Ureter (tissue), 1 donor: ENCODE measurements at regions not wholly inside any gene's neighbourhood (a gene's known extent, or its start where the extent isn't known, plus 50 kb on each side); places are given as distances from the start of the nearest gene placed in this dataset.
"Not testable (repeated sequence)": the region's sequence is repeated elsewhere in the genome, so short reads cannot be mapped to it uniquely, and the experiment has no call there.

Experiments
- DNase-seq: peaks from one replicate; pipeline ENCODE4 v3.0.0-alpha.2; 2020; ENCODE audit warnings: low spot score
- donor health status: DM: yes; HTN: yes; CAD: no.

DNA sequence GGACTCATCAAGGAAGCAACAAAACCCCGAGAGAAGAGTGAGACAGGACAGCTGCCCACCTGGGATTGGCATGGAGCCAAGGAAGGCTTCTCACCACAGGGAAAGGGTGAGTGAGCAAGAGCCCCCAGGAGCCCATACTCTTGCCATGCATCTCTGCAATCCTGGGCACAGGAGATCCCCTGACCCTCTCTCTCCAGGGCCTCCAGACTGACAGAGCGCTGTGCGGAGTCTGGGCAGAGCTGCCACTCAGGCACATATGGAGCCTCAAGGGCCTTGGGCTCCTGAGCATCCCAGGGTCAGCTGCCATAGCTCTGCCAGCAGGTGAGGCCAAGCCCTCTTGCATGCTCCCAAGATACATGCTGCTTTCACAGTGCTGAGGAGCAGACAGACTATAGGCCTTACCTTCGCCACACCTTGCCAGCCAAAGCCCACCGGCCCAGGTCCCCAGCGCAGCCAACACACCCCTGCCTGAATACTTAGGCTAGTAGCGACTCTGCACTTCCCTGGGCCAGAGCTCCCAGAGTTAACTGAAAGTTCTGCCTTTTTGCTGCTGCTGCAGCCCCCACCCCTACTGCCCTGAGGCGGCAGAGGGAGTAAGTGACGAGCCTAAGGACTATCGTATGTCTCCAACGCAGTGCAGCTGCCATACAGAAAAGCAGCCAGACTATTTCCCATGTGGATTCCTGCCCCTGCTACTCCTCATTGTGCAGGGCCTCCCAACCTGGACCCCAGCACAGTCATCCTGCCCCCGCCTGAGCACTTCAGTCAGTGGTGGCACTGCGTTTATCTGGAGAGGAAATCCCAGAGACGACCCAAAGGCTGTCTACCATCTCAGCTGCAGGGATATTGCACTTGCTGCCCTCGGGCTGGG, 251.6 kb downstream of the SPATA31A6 start:
- not testable (repeated sequence) for DNase-seq

DNA sequence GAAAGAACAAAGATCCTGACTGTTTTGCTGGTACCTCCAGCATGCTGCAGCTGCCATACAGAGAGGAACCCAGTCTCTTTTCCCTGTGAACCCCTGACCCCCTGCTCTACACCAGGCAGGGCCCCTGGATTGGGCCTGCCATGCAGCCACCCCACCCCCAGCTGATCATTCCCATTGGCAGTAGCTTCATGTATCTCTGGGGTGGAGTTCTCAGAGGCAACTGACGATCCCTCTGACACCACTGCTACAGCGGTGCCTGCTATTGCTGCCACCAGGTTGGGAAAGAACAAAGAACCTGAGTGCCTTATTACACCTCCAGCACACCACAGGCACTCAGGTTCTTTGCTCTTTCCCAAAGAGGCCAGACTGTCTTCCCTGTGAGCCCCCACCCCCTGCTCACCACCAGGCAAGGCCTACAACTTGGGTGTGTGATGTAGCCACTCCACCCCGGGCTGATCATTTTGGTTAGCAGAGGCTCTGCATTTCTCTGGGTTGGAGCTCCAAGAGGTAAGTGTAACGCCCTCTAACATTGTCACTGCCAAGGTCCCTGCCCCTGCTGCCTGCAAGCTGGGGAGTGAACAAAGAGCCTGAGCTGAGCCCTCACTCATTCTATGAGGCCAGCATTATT, 252.4 kb downstream of the SPATA31A6 start:
- DNase-seq: not testable (repeated sequence)

DNA sequence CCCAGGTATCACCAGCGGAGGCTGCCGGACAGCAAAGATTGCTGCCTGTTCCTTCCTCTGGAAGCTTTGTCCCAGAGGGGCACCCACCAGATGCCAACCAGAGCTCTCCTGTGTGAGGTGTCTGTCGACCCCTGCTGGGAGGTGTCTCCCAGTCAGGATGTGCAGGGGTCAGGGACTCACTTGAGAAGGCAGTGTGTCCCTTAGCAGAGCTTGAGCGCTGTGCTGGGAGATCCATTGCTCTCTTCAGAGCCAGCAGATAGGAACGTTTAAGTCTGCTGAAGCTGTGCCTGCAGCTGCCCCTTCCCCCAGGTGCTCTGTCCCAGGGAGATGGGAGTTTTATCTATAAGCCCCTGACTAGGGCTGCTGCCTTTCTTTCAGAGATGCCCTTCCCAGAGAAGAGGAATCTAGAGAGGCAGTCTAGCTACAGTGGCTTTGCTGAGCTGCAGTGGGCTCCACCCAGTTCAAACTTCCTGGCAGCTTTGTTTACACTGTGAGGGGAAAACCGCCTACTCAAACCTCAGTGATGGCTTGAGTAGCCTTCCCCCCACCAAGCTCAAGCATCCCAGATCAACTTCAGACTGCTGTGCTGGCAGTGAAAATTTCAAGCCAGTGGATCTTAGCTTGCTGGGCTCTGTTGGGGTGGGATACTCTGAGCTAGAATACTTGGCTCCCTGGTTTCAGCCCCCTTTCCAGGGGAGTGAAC, 253.7 kb downstream of the SPATA31A6 start:
- DNase-seq: not testable (repeated sequence)

DNA sequence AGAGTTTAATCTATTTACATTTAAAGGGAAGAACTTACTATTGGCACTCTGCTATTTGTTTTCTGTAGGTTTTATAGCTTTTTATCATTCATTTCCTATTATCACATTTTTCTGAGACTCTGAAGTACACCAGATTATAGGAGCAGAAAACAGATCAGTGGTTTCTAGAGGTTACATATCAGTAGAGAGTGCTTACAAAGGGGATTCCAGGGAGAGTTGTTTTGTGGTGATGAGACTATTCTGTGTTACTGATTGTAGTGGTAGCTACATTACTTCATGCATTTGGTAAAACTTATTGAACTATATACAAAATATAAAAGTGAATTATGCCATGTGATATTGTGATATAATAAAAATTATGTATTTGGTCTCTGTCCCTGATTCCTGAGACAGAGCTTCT, 259.2 kb downstream of the SPATA31A6 start:
- DNase-seq: not testable (repeated sequence)

DNA sequence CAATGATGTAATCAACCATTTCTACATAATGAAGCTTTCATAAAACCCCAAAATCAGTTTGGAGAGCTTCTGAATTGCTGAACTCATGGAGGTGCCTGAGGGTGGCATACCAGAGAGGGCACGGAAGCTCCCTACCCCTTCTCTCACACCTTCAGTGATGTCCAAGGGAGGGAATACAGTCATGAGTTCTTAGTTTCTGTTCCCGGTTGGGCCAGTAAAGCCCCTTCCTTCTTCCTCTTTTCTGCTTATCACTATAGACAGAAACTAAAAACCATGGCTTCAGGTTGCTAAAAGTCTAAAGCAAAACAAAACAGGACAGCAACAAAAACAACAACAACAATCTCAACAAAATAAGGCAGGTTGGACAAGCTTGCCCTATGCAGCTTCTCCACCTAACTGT, 260.0 kb downstream of the SPATA31A6 start:
- not testable (repeated sequence) for DNase-seq

DNA sequence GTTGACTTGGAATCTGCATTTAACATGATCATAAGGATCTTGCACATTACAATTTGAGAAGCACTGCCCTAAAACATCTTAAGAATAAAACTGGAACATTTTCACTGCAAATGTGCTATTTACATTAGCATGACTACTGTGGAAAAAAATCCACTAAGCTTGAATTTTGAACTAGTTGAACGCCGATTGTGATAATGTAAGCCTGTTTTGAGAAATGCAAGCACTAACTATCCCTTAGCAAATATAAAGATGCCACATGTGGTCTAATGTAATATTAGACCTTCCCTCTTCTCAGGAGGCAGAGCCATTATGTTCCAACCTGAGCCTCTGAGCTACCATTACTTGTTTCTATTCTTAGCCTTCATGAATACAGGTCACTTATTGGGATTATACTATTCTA, 278.0 kb downstream of the SPATA31A6 start:
- DNase-seq: not testable (repeated sequence)

DNA sequence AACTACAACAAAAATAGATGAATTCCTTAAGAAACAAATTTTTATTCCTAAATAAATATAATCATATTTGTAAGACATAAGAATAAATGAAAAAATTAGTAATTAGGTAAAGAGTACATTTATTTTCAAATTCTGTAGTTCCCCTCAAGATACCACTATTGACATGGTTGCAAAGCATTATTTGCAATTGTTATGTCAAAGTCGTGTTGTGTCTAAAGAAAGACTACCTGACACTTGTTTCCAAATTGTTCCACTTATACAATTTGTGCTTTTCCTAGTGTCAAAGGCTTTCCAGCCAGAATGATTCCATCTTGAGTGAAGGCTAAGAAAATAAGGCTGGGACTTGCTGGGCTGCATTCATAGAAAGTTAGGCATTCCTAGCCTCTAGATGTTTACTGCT, 278.4 kb downstream of the SPATA31A6 start:
- DNase-seq: not testable (repeated sequence)

DNA sequence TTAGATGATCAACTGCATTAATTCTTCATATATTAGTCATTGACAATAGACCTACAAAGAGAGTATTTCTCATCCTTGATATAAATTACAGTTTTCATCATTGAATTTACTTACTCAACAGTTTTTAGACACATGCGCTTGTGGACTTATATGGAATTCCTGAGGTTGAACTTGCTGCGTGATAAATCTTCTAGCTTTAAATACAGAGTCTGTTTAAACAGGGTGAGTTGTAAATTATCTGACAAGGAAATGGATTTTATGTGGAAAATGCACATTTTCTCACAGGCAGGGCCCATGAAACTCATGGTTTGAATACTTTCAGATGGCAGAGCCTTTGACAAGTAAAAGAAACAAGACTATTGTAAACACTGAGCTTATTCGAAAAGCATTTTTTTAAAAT, 280.5 kb downstream of the SPATA31A6 start:
- not testable (repeated sequence) for DNase-seq

DNA sequence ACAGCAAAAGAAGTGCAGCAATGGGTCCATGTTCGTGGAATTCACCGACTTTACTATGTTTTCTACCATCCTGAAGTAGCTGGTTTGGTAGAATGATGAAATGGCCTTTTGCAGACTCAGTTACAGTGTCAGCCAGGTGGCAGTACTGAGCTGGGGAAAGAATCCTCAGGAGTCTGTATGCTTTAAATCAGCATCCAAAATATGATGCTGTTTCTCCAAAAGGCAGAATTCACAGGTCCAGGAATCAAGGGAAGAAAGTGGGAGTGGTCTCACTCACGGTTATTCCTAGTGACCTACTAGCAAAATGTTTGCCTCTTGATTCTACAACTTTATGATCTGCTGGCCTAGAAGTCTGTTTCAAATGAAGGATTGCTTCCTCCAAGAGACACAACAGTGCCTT, 287.1 kb downstream of the SPATA31A6 start:
- DNase-seq: not testable (repeated sequence)

DNA sequence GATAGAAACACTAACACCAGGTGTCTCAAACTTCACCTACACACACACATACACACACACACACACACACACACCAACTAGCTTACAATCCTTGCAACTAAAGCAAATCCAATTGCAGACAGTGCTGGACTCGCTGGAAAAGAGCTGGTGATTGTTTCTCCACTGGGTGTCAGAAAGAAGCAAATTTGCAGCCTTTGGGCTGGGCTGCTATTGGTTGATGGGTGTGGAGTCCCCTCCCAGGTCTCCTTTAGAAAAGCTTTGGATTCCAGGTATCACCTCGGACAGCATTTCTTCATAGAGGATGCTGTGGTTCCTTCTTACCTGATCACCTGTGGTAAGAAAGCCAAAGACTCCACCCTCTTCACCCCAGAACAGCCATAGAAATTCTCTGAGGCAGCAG, 307.5 kb downstream of the SPATA31A6 start:
- not testable (repeated sequence) for DNase-seq

DNA sequence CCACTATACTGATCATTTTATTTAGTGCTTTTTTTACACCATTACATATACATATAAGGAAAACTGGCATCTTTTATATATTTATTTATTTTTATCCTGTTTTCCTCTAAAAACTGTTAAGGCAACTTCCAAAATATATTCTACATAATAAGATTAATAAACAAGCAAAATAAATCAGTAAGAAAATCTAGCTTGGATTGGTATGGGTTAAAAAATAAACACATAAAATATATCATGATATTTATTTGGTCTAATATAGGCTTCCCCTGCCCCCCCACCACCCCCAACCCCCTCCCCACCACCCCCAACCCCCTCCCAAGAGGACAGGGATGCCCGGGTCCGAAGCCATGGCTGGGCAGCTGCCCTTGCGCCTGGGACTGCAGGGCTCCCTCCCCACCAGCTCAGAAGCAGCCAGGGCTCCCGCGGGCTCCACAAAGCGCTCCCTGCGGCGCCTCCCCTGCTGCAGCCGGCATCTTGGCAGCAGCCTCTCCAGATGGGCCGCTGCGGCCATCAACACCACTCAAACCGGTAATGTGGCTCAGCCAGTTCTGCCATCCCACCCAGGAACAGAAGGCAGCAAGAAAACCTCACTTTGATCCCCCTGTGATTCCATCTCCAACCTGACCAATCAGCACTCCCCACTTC, 319.3 kb downstream of the SPATA31A6 start:
- not testable (repeated sequence) for DNase-seq

DNA sequence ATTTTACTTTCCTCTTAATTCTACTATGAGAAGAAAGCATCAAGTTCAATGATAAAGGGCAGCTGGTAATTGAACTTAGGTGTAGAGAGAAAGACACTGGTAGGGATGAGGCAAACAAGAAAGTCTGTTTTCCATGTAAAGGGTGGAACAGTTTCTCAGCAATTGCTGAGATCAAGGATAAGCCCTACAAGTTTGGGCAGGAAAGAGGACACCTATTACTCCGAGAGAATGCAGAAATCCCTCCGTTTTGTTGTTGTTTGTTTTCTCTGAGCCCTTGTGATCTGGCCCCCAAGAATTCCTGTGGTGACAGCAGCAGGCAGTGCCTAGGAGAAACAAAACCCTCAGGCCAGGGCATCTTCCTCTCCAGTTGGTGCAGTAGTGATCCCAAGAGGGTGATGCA, 324.7 kb downstream of the SPATA31A6 start:
- not testable (repeated sequence) for DNase-seq

DNA sequence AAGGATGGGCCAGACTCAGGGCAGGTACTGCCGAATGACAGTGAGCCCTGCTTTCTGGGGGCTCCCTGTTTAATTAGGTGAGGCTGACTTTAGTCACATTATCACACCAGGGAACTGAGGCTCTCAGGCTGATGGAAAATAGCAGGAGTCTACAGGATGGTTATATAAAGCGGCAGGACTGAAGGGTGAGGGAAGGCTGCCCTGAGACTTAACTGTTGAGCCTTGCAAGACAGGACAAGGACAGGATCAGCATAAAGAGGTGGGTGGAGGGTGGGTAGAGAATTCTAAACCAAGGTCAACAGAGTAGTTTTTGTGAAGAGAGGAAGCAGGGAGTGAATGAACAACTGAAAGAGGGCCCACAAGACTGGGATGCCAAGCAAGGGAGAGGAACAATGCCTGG, 330.1 kb downstream of the SPATA31A6 start:
- DNase-seq: not testable (repeated sequence)

DNA sequence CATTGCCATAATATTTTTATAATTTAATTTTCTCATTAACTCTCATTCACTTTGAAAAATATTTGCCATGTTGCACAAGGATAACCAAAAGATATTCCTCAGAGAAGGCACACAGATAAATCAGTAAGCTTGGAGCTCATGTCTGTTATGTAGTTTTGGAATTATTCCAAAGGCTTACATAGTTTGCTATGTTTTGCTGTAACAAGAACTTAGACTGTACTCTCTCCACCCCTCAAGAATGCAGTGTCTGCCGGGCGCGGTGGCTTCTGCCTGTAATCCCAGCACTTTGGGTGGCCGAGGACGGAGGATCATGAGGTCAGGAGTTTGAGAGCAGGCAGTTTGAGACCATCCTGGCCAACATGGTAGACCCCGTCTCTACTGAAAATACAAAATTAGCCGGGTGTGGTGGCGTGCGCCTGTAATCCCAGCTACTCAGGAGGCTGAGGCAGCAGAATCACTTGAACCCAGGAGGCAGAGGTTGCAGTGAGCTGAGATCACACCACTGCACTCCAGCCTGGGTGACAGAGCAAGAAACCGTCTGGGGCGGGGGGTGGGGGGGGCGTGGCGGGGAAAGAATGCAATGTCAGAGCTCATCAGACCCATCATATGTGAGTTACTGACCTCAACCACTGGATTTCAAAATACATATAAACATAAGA, 351.0 kb downstream of the SPATA31A6 start:
- not testable (repeated sequence) for DNase-seq

DNA sequence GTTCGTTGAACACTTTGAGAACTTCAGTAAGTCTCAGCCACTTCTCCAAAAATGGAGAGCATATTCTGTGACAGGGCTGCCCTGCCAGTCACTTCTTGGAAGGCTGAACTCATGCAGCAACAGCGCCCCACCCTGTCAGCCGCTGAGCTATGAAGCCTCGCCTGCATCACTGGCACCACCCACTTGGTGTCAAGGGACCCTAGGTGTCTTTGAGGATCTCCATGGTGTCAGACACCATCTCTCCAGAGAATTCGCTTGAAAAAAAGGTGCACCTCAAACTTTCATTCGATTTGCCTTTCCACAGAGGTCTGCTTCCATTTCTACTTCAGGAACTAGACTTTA, 351.5 kb downstream of the SPATA31A6 start:
- peak; percentile 35 for DNase-seq

DNA sequence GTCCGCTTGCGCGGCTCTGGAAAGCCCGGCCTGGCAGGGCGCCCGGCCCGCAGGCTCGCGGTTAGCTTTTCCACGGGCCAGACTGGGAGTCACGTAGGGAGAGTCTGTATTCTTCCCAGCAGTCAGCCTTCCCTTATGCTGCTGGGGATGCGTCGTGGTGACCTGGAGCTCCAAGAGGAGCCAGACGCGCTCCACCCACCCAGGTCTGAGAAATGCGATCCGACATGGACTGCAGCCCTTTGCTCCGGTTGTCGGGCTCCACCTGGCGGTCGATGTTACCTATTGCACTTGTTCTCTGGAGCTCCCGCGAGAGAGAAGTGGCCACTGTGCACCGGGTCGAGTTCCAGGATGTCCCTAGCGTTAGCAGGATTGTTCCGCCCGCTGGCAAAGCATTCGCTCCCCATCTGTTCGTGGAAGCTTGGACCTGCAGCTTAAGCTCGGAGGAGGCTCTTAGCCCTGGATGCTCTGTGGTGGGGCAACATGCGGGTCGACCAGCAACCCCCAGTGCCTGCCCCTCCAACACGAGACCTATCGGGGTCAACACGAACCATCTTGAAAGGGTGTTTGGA, 367.4 kb downstream of the SPATA31A6 start:
- peak; percentile 18 for DNase-seq

DNA sequence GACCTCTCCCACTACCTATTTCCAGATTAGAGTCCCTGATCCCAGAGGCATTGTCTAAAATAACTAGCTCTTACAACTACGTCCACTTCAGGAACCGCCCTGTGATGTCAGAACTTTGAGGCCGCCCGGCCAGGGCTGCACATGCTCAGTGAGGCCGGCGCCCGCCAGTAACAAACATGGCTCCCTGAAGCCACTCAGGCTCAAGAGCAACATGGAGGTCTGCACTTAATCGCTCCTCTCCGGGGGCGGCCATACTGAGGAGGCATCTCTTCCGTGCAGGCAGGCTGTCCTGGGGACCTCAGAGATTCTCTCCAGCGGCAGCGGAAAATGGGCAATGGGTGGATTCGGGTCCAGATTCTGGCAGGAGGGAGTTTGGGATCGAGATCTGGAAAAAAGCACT, 385.1 kb downstream of the SPATA31A6 start:
- DNase-seq: not testable (repeated sequence)

DNA sequence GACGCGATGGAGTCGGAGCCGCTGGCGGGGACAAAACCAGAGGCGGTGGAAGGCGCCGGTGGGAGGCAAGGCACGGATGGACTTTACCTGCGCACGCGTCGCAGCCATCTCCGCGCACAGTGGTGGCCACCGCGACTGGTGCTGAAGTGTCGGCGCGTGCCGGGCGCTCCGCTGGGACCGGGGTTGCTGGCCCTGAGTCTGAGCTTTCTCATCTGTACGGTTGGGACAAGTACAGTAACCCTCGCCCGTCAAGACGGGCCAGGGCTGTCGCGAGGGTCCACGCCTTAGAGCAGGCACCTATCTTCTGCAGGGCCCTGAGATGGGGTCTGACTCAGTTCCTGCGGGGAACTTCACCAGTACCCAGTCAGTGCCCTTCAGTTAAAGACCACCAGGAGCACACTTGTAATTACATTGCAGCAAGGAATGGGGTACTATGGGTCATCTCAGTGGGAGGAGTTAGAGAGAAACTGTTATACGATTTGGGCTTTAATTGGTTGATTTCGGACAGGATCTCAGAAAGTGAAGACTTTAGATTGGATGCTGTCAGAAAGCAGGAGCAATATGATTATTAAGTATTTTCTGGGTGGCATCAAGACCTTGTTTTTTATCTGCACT, 385.6 kb downstream of the SPATA31A6 start:
- not testable (repeated sequence) for DNase-seq

DNA sequence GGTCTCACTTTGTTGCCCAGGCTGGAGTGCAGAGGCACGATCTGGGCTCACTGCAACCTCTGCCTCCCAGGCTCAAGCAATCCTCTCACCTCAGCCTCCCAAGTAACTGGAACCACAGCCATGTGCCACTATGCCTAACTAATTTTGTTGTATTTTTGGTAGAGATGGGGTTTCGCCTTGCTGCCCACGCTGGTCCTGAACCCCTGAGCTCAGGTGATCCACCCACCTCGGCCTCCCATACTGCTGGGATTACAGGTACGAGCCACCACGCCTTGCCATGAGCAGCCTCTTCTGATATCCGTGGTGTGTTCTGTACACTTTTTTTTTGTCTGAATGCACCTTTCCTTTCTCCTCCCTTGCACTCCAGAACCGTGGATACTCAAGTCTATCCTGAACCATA, 394.4 kb downstream of the SPATA31A6 start:
- DNase-seq: peak; percentile 35
